RWPE1 (cell line): ENCODE measurements at regions not wholly inside any gene's neighbourhood (a gene's known extent, or its start where the extent isn't known, plus 50 kb on each side); places are given as distances from the start of the nearest gene placed in this dataset.
"Not testable (repeated sequence)": the region's sequence is repeated elsewhere in the genome, so short reads cannot be mapped to it uniquely, and the experiment has no call there.

Experiments
- CTCF ChIA-PET: fragments of 350-600 bp; sonication (Branson Sonifier 250); formaldehyde crosslinking; extraction: SDS; loops from one replicate; lab custom pipeline; 2021; lab: Yijun Ruan, JAX
- POLR2A ChIA-PET: fragments of 400-600 bp; formaldehyde crosslinking; extraction: SDS; loops from one replicate; lab custom pipeline; 2020; ENCODE audit warnings: antibody characterized with exemption; ENCODE audit not compliant: low non-redundant PET; lab: Yijun Ruan, JAX
- DNase-seq: peaks from one replicate; pipeline ENCODE4 v3.0.0; 2012; ENCODE audit warnings: low spot score
- H3K27ac ChIP-seq: fragments of 450-650 bp; 2 replicates; pipeline ENCODE4 v1.5.1; 2017
- TF ChIP-seq, protein P1 (sequence below): fragments of 450-650 bp; conservative IDR thresholded peaks from 2 replicates; pipeline ENCODE4 v1.5.1; 2017; ENCODE audit warnings: low read depth, mild to moderate bottlenecking

DNA sequence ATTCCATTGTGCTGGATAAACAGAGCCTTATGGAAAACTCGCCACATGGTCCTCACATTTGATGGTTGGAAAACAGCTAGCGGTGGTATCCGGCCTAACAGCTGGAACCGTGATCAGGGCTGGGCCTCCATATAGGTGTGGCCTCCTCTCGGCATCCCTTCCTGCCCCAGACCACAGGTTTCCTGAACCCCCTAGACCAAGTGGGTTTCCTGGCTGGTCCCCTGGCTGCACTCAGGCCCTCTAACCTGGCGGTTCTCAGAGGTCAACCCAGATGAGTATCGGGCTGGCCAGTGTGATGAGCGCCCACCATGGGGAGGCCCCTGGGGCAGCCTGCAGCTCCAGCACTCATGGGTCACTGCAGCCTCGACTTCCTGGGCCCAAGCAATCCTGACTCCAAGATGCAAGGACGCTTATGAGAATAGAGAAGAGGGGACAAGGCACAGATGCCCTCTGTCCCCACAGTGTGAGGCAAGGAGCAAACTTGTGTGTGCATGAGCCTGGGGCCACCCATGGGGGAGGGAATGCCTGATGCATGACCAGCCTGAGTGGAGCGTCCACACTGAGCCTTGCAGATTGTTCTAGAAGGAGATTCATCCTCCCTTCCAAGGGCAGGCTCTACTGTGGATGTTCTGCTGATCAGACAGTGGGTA is 53.4 kb upstream of the WNT7B start:
- ChIA-PET POLR2A (no interaction called here), CTCF (interaction anchor here (0.7 kb wide), 1 partner anchor 436 kb away, joined by 5 read pairs; no protein-coding TSS in a partner anchor)
- no peak for DNase-seq
- TF ChIP-seq, protein P1, sequence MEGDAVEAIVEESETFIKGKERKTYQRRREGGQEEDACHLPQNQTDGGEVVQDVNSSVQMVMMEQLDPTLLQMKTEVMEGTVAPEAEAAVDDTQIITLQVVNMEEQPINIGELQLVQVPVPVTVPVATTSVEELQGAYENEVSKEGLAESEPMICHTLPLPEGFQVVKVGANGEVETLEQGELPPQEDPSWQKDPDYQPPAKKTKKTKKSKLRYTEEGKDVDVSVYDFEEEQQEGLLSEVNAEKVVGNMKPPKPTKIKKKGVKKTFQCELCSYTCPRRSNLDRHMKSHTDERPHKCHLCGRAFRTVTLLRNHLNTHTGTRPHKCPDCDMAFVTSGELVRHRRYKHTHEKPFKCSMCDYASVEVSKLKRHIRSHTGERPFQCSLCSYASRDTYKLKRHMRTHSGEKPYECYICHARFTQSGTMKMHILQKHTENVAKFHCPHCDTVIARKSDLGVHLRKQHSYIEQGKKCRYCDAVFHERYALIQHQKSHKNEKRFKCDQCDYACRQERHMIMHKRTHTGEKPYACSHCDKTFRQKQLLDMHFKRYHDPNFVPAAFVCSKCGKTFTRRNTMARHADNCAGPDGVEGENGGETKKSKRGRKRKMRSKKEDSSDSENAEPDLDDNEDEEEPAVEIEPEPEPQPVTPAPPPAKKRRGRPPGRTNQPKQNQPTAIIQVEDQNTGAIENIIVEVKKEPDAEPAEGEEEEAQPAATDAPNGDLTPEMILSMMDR = no peak
- H3K27ac ChIP-seq = peak overlapping the region; percentile 25

- ChIA-PET CTCF (no interaction called here), POLR2A (no interaction called here)
- TF ChIP-seq, protein P1 = no peak
- no peak for DNase-seq
- peak overlapping the region; percentile 25; the same call in 1 of the 2 replicates for H3K27ac ChIP-seq
Observed at GRCh38 chr22:46031066-46031465, 54.1 kb upstream of the WNT7B start.

GRCh38 chr22:46031557-46031956 is 54.6 kb upstream of the WNT7B start:
- ChIA-PET CTCF (no interaction called here), POLR2A (no interaction called here)
- TF ChIP-seq, protein P1 = no peak
- no peak overlapping the region for H3K27ac ChIP-seq
- DNase-seq = no peak

DNA sequence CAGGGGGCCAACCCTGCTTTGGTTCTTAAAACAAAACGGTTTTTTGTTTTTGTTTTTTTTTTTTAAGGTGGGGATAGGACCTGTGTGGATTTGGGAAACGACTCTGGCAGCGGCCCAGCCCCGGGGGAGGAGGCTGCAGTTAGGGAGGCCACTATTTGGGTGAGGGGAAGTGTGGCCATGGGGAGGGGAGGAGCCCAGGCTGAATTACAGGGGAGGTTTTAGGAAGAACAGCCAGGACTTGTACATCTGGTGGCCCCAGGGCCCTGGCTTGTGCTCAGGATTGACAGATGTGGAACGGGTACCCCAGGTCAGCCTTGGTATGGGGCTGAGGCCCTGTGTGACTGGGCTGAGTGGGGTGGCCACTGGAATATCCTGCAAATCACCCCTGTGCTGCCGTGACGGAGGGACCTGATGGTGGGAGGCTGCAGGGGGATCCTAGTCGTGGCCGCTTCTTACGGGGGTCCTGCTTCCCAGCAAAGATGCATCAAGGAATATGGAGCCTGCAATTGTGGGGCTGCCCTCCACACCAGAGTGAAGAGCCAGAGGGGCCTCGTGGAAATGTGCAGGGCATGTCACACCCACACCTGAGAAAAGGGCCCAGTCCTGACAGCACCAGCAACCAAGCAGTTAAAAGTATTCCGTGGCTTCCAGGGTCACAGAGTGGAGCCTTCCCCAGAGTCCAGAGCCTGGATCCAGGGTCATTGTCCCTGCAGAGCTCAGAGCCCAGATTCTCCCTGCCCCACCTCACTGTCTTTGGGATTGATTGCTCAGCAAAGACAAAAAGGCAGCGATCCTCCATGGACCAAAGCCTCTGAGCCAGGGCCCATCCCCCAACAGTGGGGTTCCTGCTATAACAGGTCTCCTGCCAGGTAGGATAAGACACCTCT is 55.2 kb upstream of the WNT7B start:
- TF ChIP-seq, protein P1 = no peak
- peak overlapping the region; percentile 59 for H3K27ac ChIP-seq
- DNase-seq = no peak
- ChIA-PET POLR2A (no interaction called here), CTCF (no interaction called here)

GRCh38 chr22:46033256-46034200 is 56.6 kb upstream of the WNT7B start:
- ChIA-PET CTCF (interaction anchor here (0.6 kb wide), 1 partner anchor 757 kb away, joined by 4 read pairs; no protein-coding TSS in a partner anchor), POLR2A (no interaction called here)
- DNase-seq = no peak
- TF ChIP-seq, protein P1 = no peak
- H3K27ac ChIP-seq = peak overlapping the region; percentile 46

DNA sequence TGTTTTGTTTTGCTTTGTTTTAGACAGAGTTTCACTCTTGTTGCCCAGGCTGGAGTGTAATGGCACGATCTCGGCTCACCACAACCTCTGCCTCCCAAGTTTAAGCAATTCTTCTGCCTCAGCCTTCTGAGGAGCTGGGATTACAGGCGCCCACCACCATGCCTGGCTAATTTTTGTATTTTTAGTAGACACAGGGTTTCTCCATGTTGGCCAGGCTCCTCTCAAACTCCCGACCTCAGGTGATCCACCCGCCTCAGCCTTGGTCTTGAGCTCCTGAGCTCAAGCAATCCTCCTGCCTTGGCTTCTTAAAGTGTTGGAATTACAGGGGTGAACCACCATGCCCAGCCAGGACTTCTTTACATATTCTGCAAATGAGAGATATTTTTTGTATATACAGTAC is 57.5 kb upstream of the WNT7B start:
- CTCF ChIA-PET, POLR2A ChIA-PET, DNase-seq: not testable (repeated sequence)
- peak overlapping the region; percentile 46 for H3K27ac ChIP-seq
